GM21381 (cell line): ENCODE measurements at regions not wholly inside any gene's neighbourhood (a gene's known extent, or its start where the extent isn't known, plus 50 kb on each side); places are given as distances from the start of the nearest gene placed in this dataset.
A peak's percentile ranks its signal among the peaks of the same experiment; 100 is the strongest.
"Not testable (repeated sequence)": the region's sequence is repeated elsewhere in the genome, so short reads cannot be mapped to it uniquely, and the experiment has no call there.

Experiments used
- ATAC-seq: cut with Tn5 transposase; IDR thresholded peaks from one replicate; pipeline ENCODE4 v1.9.1; 2021; ENCODE audit warnings: mild to moderate bottlenecking, moderate library complexity; ENCODE audit not compliant: unreplicated experiment

- peak; percentile 42 for ATAC-seq
Observed at GRCh38 chr5:124054564-124054963, 542.6 kb downstream of the CSNK1G3 start.

- no peak for ATAC-seq
Observed at GRCh38 chr5:124053340-124053739, 541.4 kb downstream of the CSNK1G3 start.

GRCh38 chr5:124052201-124052600, 540.2 kb downstream of the CSNK1G3 start:
- no peak for ATAC-seq

GRCh38 chr5:124050120-124050770, 538.3 kb downstream of the CSNK1G3 start:
- no peak for ATAC-seq

GRCh38 chr5:124045412-124045811, 533.4 kb downstream of the CSNK1G3 start:
- ATAC-seq = no peak

- ATAC-seq = no peak
Observed at GRCh38 chr5:124044613-124045012, 532.6 kb downstream of the CSNK1G3 start.

- ATAC-seq = no peak
Observed at GRCh38 chr5:124043456-124043855, 531.5 kb downstream of the CSNK1G3 start.

- no peak for ATAC-seq
Observed at GRCh38 chr5:124040799-124041198, 528.8 kb downstream of the CSNK1G3 start.

- ATAC-seq = no peak
Observed at GRCh38 chr5:124039410-124039809, 527.4 kb downstream of the CSNK1G3 start.

GRCh38 chr5:124036786-124037185, 524.8 kb downstream of the CSNK1G3 start:
- no peak for ATAC-seq

- peak; percentile 94 for ATAC-seq
Observed at GRCh38 chr5:124034963-124035362, 523.0 kb downstream of the CSNK1G3 start.

- no peak for ATAC-seq
Observed at GRCh38 chr5:124034083-124034700, 522.2 kb downstream of the CSNK1G3 start.

- no peak for ATAC-seq
Observed at GRCh38 chr5:124030043-124030491, 518.1 kb downstream of the CSNK1G3 start.

GRCh38 chr5:124027441-124027840, 515.5 kb downstream of the CSNK1G3 start:
- ATAC-seq = no peak

GRCh38 chr5:124025306-124025845, 513.4 kb downstream of the CSNK1G3 start:
- no peak for ATAC-seq

GRCh38 chr5:124022966-124023365, 511.0 kb downstream of the CSNK1G3 start:
- no peak for ATAC-seq

GRCh38 chr5:124021776-124022175, 509.8 kb downstream of the CSNK1G3 start:
- no peak for ATAC-seq

GRCh38 chr5:124021066-124021641, 509.2 kb downstream of the CSNK1G3 start:
- ATAC-seq = no peak

- not testable (repeated sequence) for ATAC-seq
Observed at GRCh38 chr5:124017321-124017720, 505.3 kb downstream of the CSNK1G3 start.

- no peak for ATAC-seq
Observed at GRCh38 chr5:124007675-124008398, 495.9 kb downstream of the CSNK1G3 start.

- no peak for ATAC-seq
Observed at GRCh38 chr5:124001036-124001615, 489.1 kb downstream of the CSNK1G3 start.
